Activated CD8-positive, alpha-beta memory T cell treated with anti-CD3 and anti-CD28 coated beads for 4 hours (primary cell): ENCODE measurements at regions not wholly inside any gene's neighbourhood (a gene's known extent, or its start where the extent isn't known, plus 50 kb on each side); places are given as distances from the start of the nearest gene placed in this dataset.
"Not testable (repeated sequence)": the region's sequence is repeated elsewhere in the genome, so short reads cannot be mapped to it uniquely, and the experiment has no call there.

ENCODE experiments used
- DNase-seq, 2 donors: peaks; one replicate each; pipeline ENCODE4 v3.0.0-alpha.2; 2020; ENCODE audit warnings: low read depth in 2 of 2

- DNase-seq = no peak
These were observed 657.5 kb upstream of the DPPA4 start for GRCh38 chr3:109994853-109995252.

DNA sequence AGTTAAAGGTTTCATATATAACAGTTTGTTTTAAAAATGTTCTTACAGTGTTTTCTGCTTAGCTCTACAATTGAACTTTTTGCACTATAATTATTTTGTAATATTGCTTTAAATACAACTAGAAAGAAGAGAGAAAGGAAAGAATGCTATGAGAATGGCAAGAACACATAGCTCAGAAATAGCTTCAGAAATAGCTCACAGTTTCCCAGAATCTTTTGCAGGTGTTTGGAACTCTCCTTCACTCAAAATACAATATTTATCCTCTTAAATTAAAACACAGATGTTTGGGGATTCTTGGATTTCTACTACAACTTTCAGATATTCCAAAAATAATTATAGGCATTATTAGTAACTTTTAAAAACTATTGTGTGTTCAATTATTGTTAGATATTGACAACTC, 658.0 kb upstream of the DPPA4 start:
- DNase-seq = no peak

DNA sequence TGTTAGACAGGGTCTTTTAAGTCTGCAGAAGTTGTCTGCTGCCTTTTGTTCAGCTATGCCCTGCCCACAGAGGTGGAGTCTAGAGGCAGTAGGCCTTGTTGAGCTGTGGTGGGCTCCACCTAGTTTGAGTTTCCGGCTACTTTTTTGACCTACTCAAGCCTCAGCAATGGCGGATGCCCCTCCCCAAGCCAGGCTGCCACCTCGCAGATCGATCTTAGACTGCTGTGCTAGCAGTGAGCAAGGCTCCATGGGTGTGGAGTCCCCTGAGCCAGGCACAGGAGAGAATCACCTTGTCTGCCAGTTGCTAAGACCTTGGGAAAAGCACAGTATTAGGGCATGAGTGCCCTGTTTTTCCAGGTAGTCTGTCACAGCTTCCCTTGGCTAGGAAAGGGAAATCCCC, 664.6 kb upstream of the DPPA4 start:
- DNase-seq = not testable (repeated sequence)

- no peak for DNase-seq
These were observed 669.6 kb upstream of the DPPA4 start for GRCh38 chr3:110006913-110007312.

DNA sequence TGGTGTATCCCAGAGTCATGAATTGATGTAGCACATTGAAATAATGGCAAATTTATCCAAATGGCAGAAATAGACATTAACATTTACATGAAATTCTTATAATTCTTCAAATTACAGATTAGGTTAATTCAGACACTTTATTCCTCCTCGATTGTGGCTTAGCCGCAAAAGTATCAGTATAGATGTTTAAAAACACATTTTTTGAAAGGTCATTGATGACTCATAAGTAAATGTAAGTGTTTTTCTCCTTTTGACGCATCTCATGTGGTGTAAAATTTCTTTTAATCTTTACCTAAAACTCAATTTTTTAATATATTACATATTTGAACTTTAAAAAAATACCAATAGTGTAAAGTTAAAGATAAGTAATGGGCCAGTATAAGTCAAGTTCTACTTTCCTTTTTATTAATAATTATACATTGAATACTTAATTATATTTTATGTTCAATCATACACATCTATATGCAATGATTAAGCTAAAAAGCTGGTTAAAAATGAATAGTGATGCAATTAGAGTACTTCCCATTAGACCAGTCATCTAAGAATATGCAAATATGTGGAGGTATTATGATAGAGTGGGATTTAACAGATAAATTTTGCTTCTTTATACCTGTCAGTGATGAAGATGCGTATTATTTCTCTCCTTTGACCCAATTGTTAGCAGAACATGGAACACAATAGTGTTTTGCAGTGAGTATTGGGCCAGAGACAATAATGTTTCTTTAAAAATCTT, 678.1 kb upstream of the DPPA4 start:
- DNase-seq = no peak

DNA sequence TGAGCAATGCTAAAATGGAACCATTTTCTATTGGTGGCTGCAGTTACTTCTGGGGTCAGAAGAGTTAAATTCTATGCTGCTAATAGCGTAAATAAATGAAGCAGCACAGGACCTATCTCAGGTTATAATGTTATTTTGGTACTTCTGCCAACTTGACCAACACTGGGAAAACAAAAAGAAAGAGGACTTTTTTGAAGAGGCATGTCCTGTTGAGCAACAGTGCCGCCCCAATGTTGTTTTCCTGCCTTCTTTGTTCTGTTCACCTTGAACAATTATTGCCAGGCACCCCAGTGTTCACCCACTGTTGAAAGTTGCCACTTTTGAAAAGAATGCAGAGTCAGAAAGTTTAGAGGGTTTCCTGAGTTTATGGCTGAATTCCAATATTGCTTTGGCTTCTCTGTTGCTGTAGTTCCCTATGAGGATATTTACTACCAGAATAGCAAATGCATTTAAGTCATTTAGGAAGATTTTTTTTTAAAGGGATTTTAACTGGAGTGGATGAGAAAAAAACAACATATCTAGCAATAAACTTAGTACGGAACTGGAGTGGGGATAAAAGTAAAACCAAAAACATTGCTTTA, 679.0 kb upstream of the DPPA4 start:
- no peak for DNase-seq

DNA sequence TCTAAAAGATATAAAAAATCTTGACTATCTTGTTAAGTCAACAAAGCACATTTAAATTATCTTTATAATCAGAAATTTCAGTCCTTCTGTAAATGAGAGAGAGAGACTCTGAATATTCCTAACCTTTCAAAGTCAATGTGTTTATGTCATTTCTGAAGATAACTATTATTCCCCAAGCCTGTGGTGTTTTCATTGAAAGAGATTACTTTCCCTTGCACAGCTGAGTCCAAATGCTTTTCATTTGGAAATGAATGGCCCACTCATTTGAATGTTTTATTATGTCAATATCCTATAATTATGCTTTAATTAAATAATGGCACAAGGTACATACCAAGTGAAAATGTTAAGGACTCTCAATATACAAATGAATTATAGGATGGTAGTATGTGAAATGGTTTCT, 680.0 kb upstream of the DPPA4 start:
- DNase-seq = no peak

DNA sequence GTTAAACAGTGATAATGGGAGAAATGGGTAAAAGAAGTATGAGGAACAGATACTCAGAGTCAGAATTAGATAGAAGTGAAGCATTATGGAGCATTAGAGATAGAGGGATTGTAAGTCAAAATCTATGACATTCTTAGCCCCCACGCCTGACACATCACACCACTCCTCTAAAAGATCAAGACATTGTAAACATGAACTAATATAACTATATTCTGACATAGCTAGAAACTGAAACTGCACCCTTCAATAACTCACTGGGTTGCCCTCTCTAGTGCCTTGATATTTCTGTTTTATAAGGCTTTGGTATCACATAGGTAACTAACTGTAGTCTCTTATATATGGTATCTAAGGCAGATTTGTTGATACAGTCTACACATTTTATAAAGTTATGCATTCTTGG, 684.3 kb upstream of the DPPA4 start:
- DNase-seq = no peak

- not testable (repeated sequence) for DNase-seq
These were observed 685.7 kb upstream of the DPPA4 start for GRCh38 chr3:110023022-110023421.

DNA sequence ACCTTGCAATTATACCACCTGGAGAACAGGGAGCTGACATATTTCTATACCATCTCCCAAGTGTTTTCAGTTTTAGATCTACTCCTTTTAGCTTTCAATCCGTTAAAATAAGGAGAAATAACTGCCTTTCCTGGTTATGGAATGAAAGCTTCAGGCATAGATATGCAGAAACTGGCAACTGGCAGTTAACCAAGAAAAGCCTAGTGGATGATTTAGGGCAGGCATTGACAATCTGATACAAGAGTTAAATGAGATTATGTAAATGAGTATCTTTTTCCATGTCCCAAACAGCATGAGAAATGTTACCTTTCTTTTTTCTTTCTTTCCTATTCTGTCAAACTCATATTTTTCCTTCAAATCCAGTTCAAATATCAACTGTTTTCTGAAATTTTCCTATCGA, 689.1 kb upstream of the DPPA4 start:
- DNase-seq = no peak

- DNase-seq = no peak
These were observed 690.2 kb upstream of the DPPA4 start for GRCh38 chr3:110027446-110028080.

DNA sequence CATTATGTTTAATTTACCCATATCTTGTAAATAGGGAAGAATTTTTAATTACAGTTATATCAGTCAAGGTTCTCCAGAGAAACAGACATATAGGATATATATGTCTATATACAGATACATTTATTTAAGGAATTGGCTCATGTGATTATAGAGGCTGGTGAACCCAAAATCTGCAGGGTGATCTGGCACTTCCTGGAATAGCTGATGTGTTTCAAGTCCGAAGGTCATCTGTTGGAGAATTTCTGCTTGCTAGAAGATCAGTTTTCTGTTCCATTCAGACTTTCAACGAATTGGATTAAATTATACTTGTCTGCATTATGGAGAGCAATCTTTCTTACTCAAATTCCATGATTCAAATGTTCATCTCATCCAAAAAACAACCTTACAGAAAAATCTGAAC, 694.6 kb upstream of the DPPA4 start:
- no peak for DNase-seq

DNA sequence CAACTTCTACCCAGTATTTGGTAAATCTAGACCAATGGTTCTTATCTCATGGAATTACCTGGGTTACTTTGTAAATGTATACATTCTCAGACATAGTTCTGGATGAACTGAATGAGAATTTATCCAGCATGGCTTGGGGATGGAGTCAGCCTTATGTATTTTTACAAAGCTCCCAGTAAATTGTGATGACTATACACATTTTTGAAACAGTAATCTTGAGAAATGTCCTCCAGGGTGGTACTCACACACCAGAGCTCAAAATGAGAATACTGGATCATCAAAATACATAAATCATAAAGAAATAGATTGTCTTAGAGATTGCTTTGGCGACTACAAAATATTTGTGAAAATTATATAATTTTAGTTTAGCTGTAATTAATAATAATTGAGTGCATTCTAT, 722.1 kb upstream of the DPPA4 start:
- no peak for DNase-seq

DNA sequence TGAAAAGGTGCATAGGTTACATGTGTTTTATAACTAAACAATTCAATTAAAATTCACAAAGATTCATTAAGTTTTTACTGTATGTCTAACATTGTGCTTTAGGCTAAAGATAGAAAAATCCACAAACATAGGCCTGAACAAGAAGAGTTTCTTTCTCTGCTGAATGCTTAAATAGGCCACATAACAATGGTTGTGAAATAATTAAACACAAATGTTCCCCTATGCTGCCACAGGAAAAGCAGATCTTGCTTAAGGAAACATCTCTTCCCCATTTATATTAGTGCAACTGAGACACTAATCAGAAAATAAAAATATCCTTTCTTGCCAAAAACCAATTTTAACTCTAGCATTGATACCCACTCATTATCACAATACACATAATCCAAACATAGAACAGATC, 725.4 kb upstream of the DPPA4 start:
- no peak for DNase-seq

- no peak for DNase-seq
These were observed 725.8 kb upstream of the DPPA4 start for GRCh38 chr3:110063178-110063577.

DNA sequence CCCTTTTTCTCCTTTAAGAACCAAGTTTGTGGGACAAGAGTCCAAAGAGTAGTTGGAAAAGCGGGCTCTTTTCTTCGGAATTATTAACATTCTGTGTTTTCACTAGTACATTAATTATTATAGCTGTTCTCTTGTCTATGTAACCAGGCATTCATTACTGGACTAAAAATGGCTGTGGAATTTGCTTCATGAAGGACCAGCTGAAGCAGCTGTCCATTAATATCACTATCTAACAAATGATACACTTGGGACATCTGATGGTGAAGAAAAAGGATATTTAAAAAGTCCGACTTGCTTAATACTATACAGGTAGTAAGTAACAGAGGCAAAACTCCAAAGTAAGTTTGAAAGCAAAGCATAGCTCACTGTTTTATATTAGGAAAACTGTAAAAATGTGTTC, 728.9 kb upstream of the DPPA4 start:
- no peak for DNase-seq

DNA sequence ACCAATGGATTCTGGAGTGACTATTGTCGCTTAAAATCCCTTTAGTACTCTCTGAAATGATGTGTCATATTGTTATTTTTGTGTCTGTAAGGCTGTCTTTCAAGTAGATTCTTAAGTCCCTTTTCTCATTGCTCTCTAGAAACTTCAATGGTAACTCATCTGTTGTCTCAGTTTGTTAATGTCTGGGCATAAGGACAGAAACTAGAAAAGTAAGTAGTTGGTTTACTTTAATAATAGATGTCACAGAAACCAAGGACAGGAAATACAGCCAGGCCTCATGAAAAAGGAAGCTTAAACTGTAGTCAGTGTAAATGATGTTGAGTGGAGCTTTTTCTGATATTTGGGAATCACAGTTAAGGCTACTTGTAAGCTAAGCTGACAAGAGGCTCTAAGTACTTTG, 730.2 kb upstream of the DPPA4 start:
- DNase-seq = no peak

- no peak for DNase-seq
These were observed 732.4 kb upstream of the DPPA4 start for GRCh38 chr3:110069761-110070160.

DNA sequence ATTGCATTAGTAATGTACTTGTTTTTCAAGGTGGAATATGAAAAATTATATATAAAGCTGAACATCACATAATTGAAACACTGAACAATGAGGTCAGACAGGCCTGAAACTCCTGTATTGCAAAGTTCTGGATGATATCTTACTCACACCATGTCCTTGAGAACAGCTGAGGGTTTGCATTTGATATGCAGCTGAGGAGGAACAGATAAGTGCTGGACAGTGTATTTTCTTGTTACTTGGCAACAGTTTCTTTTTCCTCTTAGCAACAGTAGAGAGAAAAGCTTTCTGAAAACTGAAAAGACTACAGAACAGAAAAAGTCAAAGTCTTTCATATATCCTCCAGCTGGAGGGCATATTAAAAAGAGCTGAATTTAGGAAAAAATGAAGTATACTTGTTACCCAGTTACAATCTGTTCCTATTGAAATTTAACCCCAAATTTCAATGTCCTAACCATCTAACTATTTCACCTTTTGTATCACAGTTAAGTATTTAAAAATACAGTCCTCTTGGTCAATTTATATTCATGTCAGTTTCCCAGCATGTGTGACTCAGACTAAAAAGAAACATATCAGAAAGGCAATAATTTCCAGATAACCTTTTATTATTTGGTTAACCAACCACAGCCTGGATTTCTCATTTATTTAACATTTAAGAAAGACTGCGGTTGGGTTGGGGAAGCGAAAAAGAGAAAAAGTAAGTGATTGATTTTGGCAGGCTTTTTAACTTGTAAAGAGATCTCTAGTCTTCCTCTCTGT, 733.0 kb upstream of the DPPA4 start:
- no peak for DNase-seq

GRCh38 chr3:110074095-110074494, 736.7 kb upstream of the DPPA4 start:
- DNase-seq = no peak

DNA sequence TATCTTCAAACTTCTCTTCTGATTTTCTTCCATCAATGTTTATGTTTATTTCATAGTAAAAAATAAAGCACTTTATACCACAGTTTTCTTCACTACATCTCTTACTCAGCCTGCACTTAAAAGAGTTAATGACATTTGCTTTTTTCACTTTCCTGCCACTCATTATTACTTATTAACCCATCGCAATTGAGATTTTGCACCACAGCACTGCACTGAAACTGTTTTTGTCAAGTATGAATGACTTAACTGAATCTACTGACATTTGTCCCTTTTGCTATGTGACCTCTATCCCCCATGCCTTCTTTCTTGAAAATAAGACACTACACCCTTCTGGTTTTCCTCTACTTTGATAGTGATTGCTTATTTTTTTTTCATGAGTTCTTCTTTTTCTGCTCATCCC, 739.7 kb upstream of the DPPA4 start:
- no peak for DNase-seq

GRCh38 chr3:110093411-110093810, 756.1 kb upstream of the DPPA4 start:
- no peak for DNase-seq
